ENCODE measurements at regions not wholly inside any gene's neighbourhood (a gene's known extent, or its start where the extent isn't known, plus 50 kb on each side); places are given as distances from the start of the nearest gene placed in this dataset.

GRCh38 chrX:124931958-124932357 is 387.7 kb upstream of the TEX13C start:
- Histone ChIP-seq H3K27ac (no peak overlapping the region), H3K9me3 (no peaks in the 10 kb centered on the region), H3K4me3 (no peak overlapping the region), H3K4me1 (no peaks in the 10 kb centered on the region), H3K27me3 (replicated peaks in 1 of 7) (no peaks in the 10 kb centered on the region), H3K36me3 (no peaks in the 10 kb centered on the region)
- TF ChIP-seq CTCF (IDR thresholded peaks at IDR 0.05 in 8 of 11, conservative IDR thresholded peaks at IDR 0.05 in 3 of 11) (no peak), POLR2AphosphoS5 (IDR thresholded peaks at IDR 0.05) (no peak), POLR2A (IDR thresholded peaks at IDR 0.05) (no peak)
- intact Hi-C loops (cut with DNase I; ENCODE audit: low total_unique reads), result no loop called here
- no peak for DNase-seq
- WGBS, 5 donors, result 25 to 43% (median 31%) methylated on average over 3 of the region's 3 CpGs

- WGBS, 5 donors, result 66 to 93% (median 90%) methylated on average over 2 of the region's 2 CpGs
- intact Hi-C loops (cut with DNase I; ENCODE audit: low total_unique reads), result no loop called here
Measured at GRCh38 chrX:124938715-124939114, 381.0 kb upstream of the TEX13C start.

GRCh38 chrX:124940531-124940930 is 379.1 kb upstream of the TEX13C start:
- Histone ChIP-seq H3K36me3 (no peaks in the 10 kb centered on the region), H3K4me3 (no peak overlapping the region), H3K9me3 (no peaks in the 10 kb centered on the region), H3K27me3 (replicated peaks in 1 of 7) (no peaks in the 10 kb centered on the region), H3K27ac (no peak overlapping the region), H3K4me1 (no peaks in the 10 kb centered on the region)
- DNase-seq, result no peak
- TF ChIP-seq CTCF (IDR thresholded peaks at IDR 0.05 in 8 of 11, conservative IDR thresholded peaks at IDR 0.05 in 3 of 11), result no peak
- TF ChIP-seq POLR2A (IDR thresholded peaks at IDR 0.05), result no peak
- no peak for TF ChIP-seq POLR2AphosphoS5 (IDR thresholded peaks at IDR 0.05)
- intact Hi-C loops (cut with DNase I; ENCODE audit: low total_unique reads), result no loop called here
- WGBS, 5 donors, result 58 to 88% (median 80%) methylated on average over 3 of the region's 3 CpGs

More at GRCh38 chrX:124938715-124939114, 381.0 kb upstream of the TEX13C start:
- Histone ChIP-seq H3K4me1 (no peaks in the 10 kb centered on the region), H3K9me3 (no peaks in the 10 kb centered on the region), H3K27me3 (replicated peaks in 1 of 7) (no peaks in the 10 kb centered on the region), H3K27ac (no peak overlapping the region), H3K36me3 (no peaks in the 10 kb centered on the region), H3K4me3 (no peak overlapping the region)
- TF ChIP-seq CTCF (IDR thresholded peaks at IDR 0.05 in 8 of 11, conservative IDR thresholded peaks at IDR 0.05 in 3 of 11) (no peak), POLR2A (IDR thresholded peaks at IDR 0.05) (no peak), POLR2AphosphoS5 (IDR thresholded peaks at IDR 0.05) (no peak)
- no peak for DNase-seq

- TF ChIP-seq POLR2AphosphoS5 (IDR thresholded peaks at IDR 0.05) (no peak), CTCF (IDR thresholded peaks at IDR 0.05 in 8 of 11, conservative IDR thresholded peaks at IDR 0.05 in 3 of 11) (no peak), POLR2A (IDR thresholded peaks at IDR 0.05) (no peak)
- H3K4me3 ChIP-seq, result no peak overlapping the region
- intact Hi-C loops (cut with DNase I; ENCODE audit: low total_unique reads), result no loop called here
Measured at GRCh38 chrX:124954402-124954801, 365.3 kb upstream of the TEX13C start.

More at GRCh38 chrX:124954402-124954801, 365.3 kb upstream of the TEX13C start:
- H3K4me1 ChIP-seq, result no peaks in the 10 kb centered on the region
- no peaks in the 10 kb centered on the region for H3K36me3 ChIP-seq
- H3K27me3 ChIP-seq (replicated peaks in 1 of 7), result no peaks in the 10 kb centered on the region
- H3K27ac ChIP-seq, result no peak overlapping the region
- DNase-seq, result no peak
- no peaks in the 10 kb centered on the region for H3K9me3 ChIP-seq
